ENCODE measurements at regions not wholly inside any gene's neighbourhood (a gene's known extent, or its start where the extent isn't known, plus 50 kb on each side); places are given as distances from the start of the nearest gene placed in this dataset.

DNA sequence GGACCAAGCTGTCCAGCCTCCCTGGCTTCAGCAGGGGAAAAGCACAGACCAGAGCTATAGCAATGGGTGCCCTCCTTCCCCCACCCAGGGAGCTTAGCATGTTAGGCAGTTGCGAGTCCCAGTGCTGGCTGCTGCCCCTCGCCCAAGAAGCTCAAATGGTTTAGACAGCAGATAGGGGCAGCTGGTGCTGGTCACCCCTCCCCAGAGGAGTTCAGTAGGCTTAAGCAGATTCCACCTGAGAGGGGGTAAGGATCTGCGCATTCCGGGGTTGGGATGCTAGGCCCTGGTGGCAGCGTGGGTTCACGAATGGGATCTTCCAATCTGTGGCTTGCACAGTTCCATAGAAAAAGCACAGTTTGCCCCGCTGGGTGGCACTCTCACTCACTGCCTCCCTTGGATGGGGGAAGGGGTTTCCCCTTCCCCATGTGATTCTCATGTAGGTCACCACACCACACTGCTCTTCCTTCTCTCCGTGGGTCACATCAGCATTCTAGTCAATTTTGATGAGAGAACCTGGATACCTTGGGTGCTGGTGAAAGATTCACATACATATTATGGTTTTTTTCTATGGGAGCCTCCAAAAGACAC lies 665.6 kb downstream of the C12orf50 start:
- H3K27me3 ChIP-seq (ENCODE audit: control insufficient read depth, insufficient read depth, low read length): no peaks in the 10 kb centered on the region
- TF ChIP-seq, protein P1, sequence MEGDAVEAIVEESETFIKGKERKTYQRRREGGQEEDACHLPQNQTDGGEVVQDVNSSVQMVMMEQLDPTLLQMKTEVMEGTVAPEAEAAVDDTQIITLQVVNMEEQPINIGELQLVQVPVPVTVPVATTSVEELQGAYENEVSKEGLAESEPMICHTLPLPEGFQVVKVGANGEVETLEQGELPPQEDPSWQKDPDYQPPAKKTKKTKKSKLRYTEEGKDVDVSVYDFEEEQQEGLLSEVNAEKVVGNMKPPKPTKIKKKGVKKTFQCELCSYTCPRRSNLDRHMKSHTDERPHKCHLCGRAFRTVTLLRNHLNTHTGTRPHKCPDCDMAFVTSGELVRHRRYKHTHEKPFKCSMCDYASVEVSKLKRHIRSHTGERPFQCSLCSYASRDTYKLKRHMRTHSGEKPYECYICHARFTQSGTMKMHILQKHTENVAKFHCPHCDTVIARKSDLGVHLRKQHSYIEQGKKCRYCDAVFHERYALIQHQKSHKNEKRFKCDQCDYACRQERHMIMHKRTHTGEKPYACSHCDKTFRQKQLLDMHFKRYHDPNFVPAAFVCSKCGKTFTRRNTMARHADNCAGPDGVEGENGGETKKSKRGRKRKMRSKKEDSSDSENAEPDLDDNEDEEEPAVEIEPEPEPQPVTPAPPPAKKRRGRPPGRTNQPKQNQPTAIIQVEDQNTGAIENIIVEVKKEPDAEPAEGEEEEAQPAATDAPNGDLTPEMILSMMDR (IDR thresholded peaks at IDR 0.05; ENCODE audit: insufficient read depth, low read length, poor library complexity, severe bottlenecking): no peak
- no peak for DNase-seq (ENCODE audit: low read depth)
- no peaks in the 10 kb centered on the region for H3K36me3 ChIP-seq (ENCODE audit: control insufficient read depth, insufficient read depth, low read length)
- no peak overlapping the region for H3K4me3 ChIP-seq (ENCODE audit: low read depth, low read length)

DNA sequence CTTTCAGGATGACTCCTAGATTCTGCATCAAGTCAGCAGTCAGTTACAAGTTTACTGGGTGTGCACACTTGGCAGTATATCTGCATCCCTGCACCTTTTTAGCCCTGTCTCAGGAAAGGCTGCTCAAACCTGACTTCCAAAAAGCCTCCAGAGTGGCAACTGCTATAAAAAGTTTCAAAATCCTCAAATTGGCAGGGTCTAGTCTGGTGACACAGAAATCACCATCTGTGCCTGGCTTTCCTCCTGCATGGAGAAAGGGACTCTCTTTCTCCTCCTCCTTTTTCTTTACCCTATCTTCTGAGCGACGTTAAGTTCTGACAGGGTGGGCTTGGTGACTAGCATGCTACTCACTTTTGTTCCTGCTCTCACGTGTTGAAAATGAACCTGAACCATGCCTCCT lies 679.5 kb downstream of the C12orf50 start:
- Histone ChIP-seq H3K27me3 (ENCODE audit: control insufficient read depth, insufficient read depth, low read length) (no peaks in the 10 kb centered on the region), H3K4me3 (ENCODE audit: low read depth, low read length) (no peak overlapping the region), H3K36me3 (ENCODE audit: control insufficient read depth, insufficient read depth, low read length) (no peaks in the 10 kb centered on the region)
- TF ChIP-seq, protein P1 (IDR thresholded peaks at IDR 0.05; ENCODE audit: insufficient read depth, low read length, poor library complexity, severe bottlenecking): no peak
- no peak for DNase-seq (ENCODE audit: low read depth)

DNA sequence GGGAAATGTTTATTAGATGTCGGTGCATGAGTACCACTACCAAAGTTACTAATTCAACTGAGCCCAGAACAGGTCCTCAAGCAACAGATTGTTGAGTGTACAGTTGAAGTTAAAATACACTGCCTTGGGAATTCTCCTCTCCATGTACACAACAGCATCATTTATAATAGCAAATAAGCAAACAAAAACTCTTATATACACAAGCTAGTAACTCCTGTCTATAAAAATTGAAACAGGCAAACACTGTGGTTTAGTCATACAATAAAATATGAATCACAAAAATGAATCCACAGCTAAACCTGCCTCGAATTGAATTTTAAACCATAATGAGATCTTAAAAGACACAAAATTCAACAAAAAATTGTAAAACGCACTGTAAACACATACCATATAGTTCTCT lies 681.1 kb downstream of the C12orf50 start:
- no peak for DNase-seq (ENCODE audit: low read depth)
- TF ChIP-seq, protein P1 (IDR thresholded peaks at IDR 0.05; ENCODE audit: insufficient read depth, low read length, poor library complexity, severe bottlenecking): no peak
- H3K27me3 ChIP-seq (ENCODE audit: control insufficient read depth, insufficient read depth, low read length): no peaks in the 10 kb centered on the region
- no peak overlapping the region for H3K4me3 ChIP-seq (ENCODE audit: low read depth, low read length)
- H3K36me3 ChIP-seq (ENCODE audit: control insufficient read depth, insufficient read depth, low read length): no peaks in the 10 kb centered on the region

DNA sequence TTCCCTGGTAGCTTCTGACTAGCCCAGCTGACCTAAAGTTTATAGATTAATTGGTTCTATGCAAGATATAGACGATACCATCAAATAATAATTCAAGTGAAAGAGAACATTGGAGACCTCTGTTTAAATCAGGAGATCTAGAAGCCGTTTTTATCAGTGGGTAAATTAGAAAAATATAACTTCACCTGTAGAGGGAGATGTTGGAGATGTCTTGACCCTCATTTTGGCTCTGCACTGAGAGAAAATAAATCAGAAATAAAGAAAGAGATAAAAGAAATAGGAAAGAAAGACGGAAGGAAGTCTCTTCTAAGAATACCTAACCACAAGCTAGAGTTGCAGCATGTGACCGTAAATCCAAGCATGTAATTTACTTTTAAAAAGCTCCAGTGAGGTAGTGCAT lies 684.5 kb downstream of the C12orf50 start:
- TF ChIP-seq, protein P1 (IDR thresholded peaks at IDR 0.05; ENCODE audit: insufficient read depth, low read length, poor library complexity, severe bottlenecking): peak; percentile 26
- no peak overlapping the region for H3K4me3 ChIP-seq (ENCODE audit: low read depth, low read length)
- H3K27me3 ChIP-seq (ENCODE audit: control insufficient read depth, insufficient read depth, low read length): no peaks in the 10 kb centered on the region
- H3K36me3 ChIP-seq (ENCODE audit: control insufficient read depth, insufficient read depth, low read length): no peaks in the 10 kb centered on the region
- no peak for DNase-seq (ENCODE audit: low read depth)

DNA sequence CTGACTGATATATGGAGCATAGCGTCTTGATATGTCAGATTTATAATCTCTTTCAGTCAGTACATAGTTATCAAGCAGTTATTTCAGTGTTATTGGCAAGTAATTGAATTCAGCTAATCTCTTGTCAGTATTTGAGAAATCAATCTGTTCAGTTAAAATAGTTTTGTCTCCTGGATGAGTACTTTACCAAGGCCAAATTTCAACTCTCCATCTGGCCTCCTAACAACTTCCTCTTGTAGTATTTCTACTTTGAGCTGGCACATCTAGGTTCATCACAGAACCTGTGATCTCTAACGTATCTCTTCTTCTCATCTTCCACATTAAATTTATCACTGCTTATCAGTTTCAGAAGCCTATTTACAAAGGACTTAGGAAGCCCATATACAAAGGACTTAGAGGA lies 690.5 kb downstream of the C12orf50 start:
- no peaks in the 10 kb centered on the region for H3K27me3 ChIP-seq (ENCODE audit: control insufficient read depth, insufficient read depth, low read length)
- TF ChIP-seq, protein P1 (IDR thresholded peaks at IDR 0.05; ENCODE audit: insufficient read depth, low read length, poor library complexity, severe bottlenecking): no peak
- no peaks in the 10 kb centered on the region for H3K36me3 ChIP-seq (ENCODE audit: control insufficient read depth, insufficient read depth, low read length)
- H3K4me3 ChIP-seq (ENCODE audit: low read depth, low read length): no peak overlapping the region
- no peak for DNase-seq (ENCODE audit: low read depth)

DNA sequence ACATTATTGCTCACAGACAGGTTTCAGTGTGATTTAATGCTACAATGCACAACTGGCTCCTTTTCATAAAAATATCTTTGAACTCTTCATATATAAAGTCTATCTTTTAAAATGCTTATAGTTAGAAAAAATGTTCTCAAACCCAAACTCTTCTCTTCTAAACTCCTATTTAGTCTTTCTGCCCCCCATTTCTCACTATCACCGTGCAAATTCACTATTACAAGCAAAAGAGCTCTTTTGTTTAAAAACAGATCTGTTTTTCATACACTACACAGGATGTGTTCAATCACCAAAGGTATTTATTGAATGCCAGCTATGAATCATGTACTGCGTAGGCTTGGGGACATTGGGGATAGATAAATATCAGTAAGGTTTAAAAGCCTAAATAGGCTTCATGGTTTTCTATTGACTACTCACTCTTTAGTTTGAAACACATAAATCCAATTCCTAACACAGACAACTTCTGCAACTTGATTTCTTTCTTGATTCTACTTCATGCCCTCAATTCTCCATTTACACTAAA lies 692.3 kb downstream of the C12orf50 start:
- no peak for DNase-seq (ENCODE audit: low read depth)
- H3K36me3 ChIP-seq (ENCODE audit: control insufficient read depth, insufficient read depth, low read length): no peaks in the 10 kb centered on the region
- no peaks in the 10 kb centered on the region for H3K27me3 ChIP-seq (ENCODE audit: control insufficient read depth, insufficient read depth, low read length)
- TF ChIP-seq, protein P1 (IDR thresholded peaks at IDR 0.05; ENCODE audit: insufficient read depth, low read length, poor library complexity, severe bottlenecking): no peak
- H3K4me3 ChIP-seq (ENCODE audit: low read depth, low read length): no peak overlapping the region
